Peyer's patch (tissue), 4 donors: ENCODE measurements at regions not wholly inside any gene's neighbourhood (a gene's known extent, or its start where the extent isn't known, plus 50 kb on each side); places are given as distances from the start of the nearest gene placed in this dataset.

Experiments used
- CTCF ChIP-seq, 6 experiments: fragments of 450-650 bp in 4 of 6; fragments of 200-600 bp in 2 of 6; sonication (generic) in 1 of 6; IDR thresholded peaks; one replicate each; pipeline ENCODE4 v1.5.1; 2017 to 2019; ENCODE audit warnings: antibody characterized with exemption in 6 of 6, mild to moderate bottlenecking in 3 of 6, moderate library complexity in 1 of 6
- POLR2A ChIP-seq, 2 donors: fragments of 450-650 bp; IDR thresholded peaks; one replicate each; pipeline ENCODE4 v1.5.1; 2017; ENCODE audit warnings: antibody characterized with exemption in 2 of 2, mild to moderate bottlenecking in 2 of 2, moderate library complexity in 2 of 2

- TF ChIP-seq POLR2A (IDR thresholded peaks at IDR 0.05) (no peak), CTCF (IDR thresholded peaks at IDR 0.05) (no peak)
Observed at GRCh38 chr4:58136604-58137003, 1026.4 kb upstream of the IGFBP7 start.
